GM19239 (cell line): ENCODE measurements at regions not wholly inside any gene's neighbourhood (a gene's known extent, or its start where the extent isn't known, plus 50 kb on each side); places are given as distances from the start of the nearest gene placed in this dataset.
"Not testable (repeated sequence)": the region's sequence is repeated elsewhere in the genome, so short reads cannot be mapped to it uniquely, and the experiment has no call there.

Source experiments
- DNase-seq: peaks from one replicate; pipeline ENCODE4 v3.0.0; 2011; ENCODE audit warnings: low spot score; ENCODE audit not compliant: insufficient read length
- FAIRE-seq: peaks from 2 replicates; lab custom pipeline; 2011; peaks lifted over from hg19 to GRCh38; lab: Jason Lieb, UNC

- DNase-seq, result no peak
- no peak for FAIRE-seq
Observed at GRCh38 chr12:126425264-126425663, 1360.0 kb downstream of the AACS start.

- DNase-seq (no peak), FAIRE-seq (no peak)
Observed at GRCh38 chr12:126428769-126429168, 1363.5 kb downstream of the AACS start.

DNA sequence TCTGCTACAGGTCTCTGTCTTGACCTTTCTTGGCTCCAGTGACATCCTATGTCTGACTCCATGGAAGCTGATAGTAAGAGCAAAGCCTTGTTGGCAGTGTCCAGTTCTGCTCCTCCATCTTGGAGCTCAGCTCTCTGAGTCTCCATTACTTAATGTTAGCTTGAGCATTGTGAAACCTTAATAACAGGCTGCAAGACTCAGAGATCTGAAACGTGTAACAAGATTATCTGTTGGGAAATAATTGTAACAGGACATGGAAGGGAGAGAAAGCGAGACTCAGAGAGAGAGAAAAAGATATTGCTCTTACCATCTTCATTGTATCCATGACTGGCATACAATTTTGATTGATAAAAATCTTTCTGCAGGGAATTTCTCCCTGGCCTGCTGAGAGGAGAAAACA lies 1365.7 kb downstream of the AACS start:
- DNase-seq (no peak), FAIRE-seq (no peak)

DNA sequence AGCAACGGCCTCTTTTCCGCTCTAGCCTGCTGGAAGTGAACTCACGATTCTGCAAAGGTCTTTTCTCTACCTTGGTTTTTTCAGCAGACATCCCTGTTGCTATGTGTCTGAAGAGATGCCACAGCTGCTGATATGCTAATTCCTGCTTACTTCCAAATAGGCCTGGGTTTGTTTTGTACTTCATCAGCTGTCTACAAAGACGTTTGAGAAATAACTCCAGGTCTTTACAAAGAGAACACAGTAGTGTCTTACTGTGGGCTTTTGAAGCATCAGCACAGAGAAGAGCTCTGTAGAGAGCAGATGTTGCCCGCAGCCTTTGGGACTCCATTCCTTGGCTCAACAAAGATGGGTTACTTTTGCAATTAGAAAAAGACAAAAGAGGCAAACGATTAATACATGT lies 1366.5 kb downstream of the AACS start:
- no peak for FAIRE-seq
- DNase-seq, result no peak

DNA sequence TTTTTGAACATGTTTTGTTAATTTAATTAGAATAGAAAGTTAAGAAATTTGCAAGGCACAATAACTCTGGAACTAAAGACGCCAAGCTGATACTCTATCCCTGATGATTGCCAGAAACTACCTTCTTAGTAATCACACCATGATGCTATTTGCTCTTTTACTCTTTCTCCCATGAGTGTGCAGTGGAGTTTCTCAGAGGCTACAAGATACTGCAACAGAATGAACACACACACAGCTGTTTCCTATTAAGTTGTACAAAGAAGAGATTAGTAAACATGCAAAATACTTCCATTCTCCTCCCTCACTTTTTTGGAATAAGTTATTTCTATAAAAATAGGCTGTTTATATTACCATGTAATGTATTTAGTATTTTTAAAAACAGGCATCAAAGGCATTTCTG lies 1367.5 kb downstream of the AACS start:
- FAIRE-seq (no peak), DNase-seq (no peak)

DNA sequence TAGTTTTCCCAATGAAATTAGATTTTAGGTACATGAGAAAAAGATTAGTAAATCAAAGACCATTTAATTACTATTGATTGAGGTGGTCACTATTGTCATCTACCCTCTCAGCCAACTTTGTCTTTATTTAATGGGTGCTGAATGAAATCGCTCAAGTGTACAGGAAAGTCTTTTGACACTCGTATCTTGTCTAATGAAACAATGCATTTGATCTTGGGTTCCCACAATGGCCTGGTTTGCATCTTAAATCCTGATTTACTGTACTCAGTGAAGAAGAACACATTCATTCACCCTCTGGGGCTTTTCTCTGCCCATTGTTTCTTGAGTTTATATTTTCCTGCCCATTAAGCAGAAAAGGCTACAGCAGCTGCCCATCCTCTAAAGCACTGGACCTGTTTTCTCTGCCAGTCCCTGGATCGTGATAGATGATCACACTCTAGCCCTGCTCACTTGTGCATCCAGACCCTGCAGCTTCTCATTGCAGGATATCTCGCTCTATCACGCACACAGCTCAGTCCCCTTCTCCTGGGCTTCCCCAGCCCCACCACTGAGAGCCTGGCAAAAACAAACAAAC lies 1369.3 kb downstream of the AACS start:
- FAIRE-seq, result no peak
- no peak for DNase-seq

DNA sequence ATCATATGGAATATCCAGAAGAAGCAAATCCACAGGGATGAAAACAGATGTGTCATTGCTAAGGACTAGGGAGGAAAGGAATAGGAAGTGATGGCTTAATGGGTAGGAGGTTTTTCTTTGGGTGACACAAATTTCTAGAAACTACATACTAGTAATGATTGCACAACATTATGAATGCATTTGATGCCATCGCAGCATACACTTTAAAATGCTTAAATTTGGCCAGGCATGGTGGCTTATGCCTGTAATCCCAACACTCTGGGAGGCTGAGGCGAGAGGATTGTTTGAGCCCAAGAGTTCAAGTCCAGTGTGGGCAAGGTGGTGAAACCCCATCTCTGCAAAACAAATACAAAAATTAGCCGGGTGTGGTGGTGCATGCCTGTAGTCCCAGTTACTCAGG lies 1370.8 kb downstream of the AACS start:
- DNase-seq (no peak), FAIRE-seq (no peak)

DNA sequence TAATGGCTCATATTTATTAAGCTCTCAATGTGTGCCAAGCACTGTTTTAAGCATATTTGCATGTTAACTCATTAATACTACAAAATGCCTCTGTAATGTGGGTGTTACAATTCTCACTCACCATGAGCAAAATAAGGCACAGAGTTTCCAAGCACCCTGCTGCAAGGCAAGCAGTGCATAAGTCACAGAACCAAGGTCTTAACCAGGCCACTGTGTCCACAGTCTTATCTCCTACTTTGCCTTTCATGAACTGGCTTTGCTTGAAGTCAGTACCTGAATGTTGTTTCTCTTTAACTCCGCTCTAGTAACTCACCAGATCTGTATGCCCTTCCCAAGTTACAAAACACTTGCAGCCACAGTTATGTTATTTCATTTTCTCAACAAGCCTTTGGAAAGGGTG lies 1372.7 kb downstream of the AACS start:
- FAIRE-seq (no peak), DNase-seq (no peak)

DNA sequence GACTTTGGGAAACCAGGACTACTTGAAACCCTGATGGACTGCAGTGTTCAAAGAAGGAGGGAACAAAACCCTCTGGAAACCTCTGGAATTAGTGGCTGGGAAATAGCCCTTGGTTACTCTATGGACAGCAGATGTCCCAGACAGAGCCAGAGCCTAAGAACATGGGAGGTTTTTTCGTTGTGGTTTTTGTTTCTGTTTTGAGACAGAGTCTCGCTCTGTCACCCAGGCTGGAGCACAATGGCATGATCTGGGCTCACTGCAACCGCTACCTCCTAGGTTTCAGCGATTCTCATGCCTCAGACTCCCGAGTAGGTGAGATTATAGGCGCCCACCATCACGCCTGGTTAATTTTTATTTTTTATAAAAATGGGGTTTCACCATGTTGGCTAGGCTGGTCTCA lies 1378.7 kb downstream of the AACS start:
- no peak for DNase-seq
- no peak for FAIRE-seq

DNA sequence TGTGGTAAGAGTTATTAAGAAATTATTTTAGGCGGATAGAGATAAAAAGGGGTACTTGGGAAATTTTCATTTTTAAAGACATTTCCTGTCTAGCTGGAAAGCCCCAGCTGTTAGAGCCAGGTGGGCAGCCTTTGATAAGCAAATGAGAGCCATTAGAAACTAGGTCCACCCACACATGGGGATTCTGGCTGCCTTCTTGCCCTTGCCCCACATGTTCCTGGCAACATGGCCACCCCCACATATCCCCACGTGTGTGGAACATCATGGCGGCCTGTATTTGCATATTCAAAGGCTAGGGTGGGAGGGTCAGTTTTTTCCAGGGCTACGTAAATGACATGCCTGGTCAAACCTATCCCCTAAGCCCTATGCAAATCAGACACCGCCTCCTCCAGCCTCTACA lies 1382.1 kb downstream of the AACS start:
- no peak for DNase-seq
- FAIRE-seq, result no peak

GRCh38 chr12:126451809-126452208 lies 1386.6 kb downstream of the AACS start:
- FAIRE-seq, result no peak
- no peak for DNase-seq

GRCh38 chr12:126452686-126453085 lies 1387.5 kb downstream of the AACS start:
- FAIRE-seq, DNase-seq: not testable (repeated sequence)

DNA sequence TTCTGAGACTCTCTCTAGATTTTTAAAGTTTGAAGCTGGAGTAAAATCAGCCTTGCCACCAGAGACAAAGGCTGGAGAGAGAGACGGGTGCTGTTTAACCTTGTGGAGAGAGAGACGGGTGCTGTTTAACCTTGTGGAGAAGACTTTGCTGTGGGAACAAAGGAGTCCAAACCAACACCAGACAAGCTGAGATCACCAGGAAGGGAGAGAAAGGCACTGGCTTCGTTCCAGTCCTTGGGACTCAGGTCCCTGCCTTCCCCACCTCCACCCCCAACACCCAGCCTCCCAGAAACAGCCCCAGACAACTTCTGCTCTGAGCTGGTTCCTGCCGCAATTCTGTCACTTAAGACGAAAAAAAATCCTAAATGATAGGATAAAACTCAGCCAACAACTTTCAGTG lies 1389.3 kb downstream of the AACS start:
- no peak for FAIRE-seq
- DNase-seq, result no peak

- FAIRE-seq, result no peak
- no peak for DNase-seq
Observed at GRCh38 chr12:126457776-126458175, 1392.5 kb downstream of the AACS start.

GRCh38 chr12:126464153-126464552 lies 1398.9 kb downstream of the AACS start:
- no peak for FAIRE-seq
- no peak for DNase-seq

- no peak for FAIRE-seq
- no peak for DNase-seq
Observed at GRCh38 chr12:126469211-126469610, 1404.0 kb downstream of the AACS start.

DNA sequence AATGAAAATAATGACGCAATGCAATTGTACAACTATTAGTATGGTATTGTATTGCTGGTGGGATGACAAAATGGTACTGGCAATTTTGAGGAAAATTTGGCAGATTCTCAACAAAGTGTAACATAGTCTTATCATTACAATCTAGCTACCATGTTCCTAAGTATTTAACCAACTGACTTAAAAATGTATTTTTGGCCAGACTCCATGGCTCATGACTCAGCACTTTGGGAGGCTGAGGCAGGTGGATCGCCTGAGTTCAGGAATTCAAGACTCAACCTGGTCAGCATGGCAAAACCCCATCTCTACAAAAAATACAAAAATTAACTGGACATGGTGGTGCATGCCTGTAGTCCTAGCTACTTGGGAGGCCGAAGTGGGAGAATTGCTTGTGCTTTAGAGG lies 1409.5 kb downstream of the AACS start:
- DNase-seq, result no peak
- FAIRE-seq, result no peak

DNA sequence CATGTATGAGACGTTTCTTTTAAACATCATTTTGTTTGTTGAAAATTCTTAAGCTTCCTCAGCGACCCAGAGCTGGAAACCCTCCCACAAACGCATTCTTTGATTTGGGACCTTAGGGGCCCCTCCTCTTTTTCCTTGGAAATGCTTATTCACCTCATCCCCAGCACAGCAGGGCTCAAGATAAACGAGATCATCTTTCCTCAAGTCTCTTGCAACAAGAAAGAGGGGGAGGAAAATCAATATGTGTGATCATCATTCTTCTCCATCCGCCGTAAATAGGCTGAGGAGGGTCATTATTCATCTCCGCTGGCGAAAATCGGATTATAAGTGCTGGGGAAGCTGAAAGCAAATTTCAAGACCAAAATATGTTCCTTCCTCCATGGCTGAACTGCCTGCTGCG lies 1415.2 kb downstream of the AACS start:
- DNase-seq, result no peak
- FAIRE-seq, result no peak

DNA sequence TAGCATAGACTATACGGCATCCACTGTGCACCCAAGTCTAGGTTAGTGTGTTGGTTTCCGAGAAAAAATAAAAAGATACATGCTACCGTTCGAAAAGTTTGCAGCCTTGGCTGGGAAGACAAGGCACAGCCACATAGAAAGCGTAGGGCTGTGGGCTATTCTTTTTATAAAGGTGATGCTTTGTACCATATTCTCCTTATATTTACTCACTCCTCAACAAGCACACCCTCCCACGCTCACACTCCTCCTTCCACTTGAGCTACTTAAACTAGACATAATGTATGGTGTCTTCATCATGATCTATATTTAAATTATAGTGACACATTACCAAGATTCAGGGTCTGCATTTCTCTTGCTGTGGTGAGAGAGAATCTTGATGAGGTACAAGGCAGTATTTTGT lies 1416.5 kb downstream of the AACS start:
- FAIRE-seq (no peak), DNase-seq (no peak)

- no peak for FAIRE-seq
Observed at GRCh38 chr12:126482238-126482889, 1417.1 kb downstream of the AACS start.

GRCh38 chr12:126483145-126484068 lies 1418.2 kb downstream of the AACS start:
- DNase-seq (no peak), FAIRE-seq (no peak)

More at GRCh38 chr12:126482238-126482889, 1417.1 kb downstream of the AACS start:
- DNase-seq, result no peak
